WTC11 (cell line): ENCODE measurements at regions not wholly inside any gene's neighbourhood (a gene's known extent, or its start where the extent isn't known, plus 50 kb on each side); places are given as distances from the start of the nearest gene placed in this dataset.

Source experiments
- ATAC-seq: fragments of 200-7000 bp; cut with Tn5 transposase; 2 replicates; pipeline ENCODE4 v1.10.0; 2021; ENCODE audit warnings: mild to moderate bottlenecking, moderate library complexity
- CTCF ChIA-PET: fragments of 300-600 bp; sonication (Branson Sonifier 250); formaldehyde crosslinking; loops from one replicate; lab custom pipeline; 2021; ENCODE audit warnings: antibody characterized with exemption; lab: Charles Lee
- POLR2A ChIA-PET: fragments of 350-600 bp; sonication (Branson Sonifier 250); formaldehyde crosslinking; loops from one replicate; lab custom pipeline; 2021; ENCODE audit warnings: antibody characterized with exemption; lab: Charles Lee
- DNase-seq: peaks from one replicate; pipeline ENCODE4 v3.0.0; 2021; ENCODE audit warnings: low spot score
- H3K27ac Mint-ChIP-seq: 2 replicates; pipeline ENCODE4 v1.8.0; 2021; ENCODE audit warnings: mixed read lengths
- H3K27me3 Mint-ChIP-seq: 2 replicates; pipeline ENCODE4 v1.8.0; 2021; ENCODE audit warnings: low read depth, mild to moderate bottlenecking, moderate library complexity, mixed read lengths
- H3K36me3 Mint-ChIP-seq: 2 replicates; pipeline ENCODE4 v1.8.0; 2021; ENCODE audit warnings: mixed read lengths
- H3K4me1 Mint-ChIP-seq: 2 replicates; pipeline ENCODE4 v1.8.0; 2022; ENCODE audit warnings: mixed read lengths
- H3K4me3 Mint-ChIP-seq: 2 replicates; pipeline ENCODE4 v1.8.0; 2021; ENCODE audit warnings: mild to moderate bottlenecking, moderate library complexity, mixed read lengths
- H3K9me3 Mint-ChIP-seq: 2 replicates; pipeline ENCODE4 v1.8.0; 2021; ENCODE audit warnings: mixed read lengths
- AFF4 ChIP-seq: sonication (generic); formaldehyde crosslinking; IDR thresholded peaks from 2 replicates; pipeline ENCODE4 v1.8.1; 2023; ENCODE audit warnings: mild to moderate bottlenecking, missing genetic modification reagents, borderline replicate concordance
- CDX4 ChIP-seq: fragments of 250-450 bp; sonication (Bioruptor Pico); IDR thresholded peaks from 2 replicates; pipeline ENCODE4 v1.9.0; 2021; ENCODE audit warnings: moderate library complexity, mild to moderate bottlenecking, inconsistent platforms, borderline replicate concordance
- ETV6 ChIP-seq: sonication (generic); formaldehyde crosslinking; IDR thresholded peaks from 2 replicates; pipeline ENCODE4 v1.8.1; 2022; ENCODE audit warnings: mild to moderate bottlenecking, missing genetic modification reagents
- NFE2L1 ChIP-seq: sonication (generic); formaldehyde crosslinking; IDR thresholded peaks from 2 replicates; pipeline ENCODE4 v1.8.1; 2023; ENCODE audit warnings: missing genetic modification reagents
- NFYB ChIP-seq: sonication (generic); formaldehyde crosslinking; conservative IDR thresholded peaks from 2 replicates; pipeline ENCODE4 v1.8.0; 2022; ENCODE audit warnings: low read depth, missing genetic modification reagents
- NR1H2 ChIP-seq: sonication (generic); formaldehyde crosslinking; IDR thresholded peaks from 2 replicates; pipeline ENCODE4 v1.9.0; 2021; ENCODE audit warnings: mild to moderate bottlenecking, moderate library complexity, missing genetic modification reagents
- SOX15 ChIP-seq: fragments of 250-450 bp; sonication (Bioruptor Pico); IDR thresholded peaks from 2 replicates; pipeline ENCODE4 v1.9.0; 2021; ENCODE audit warnings: mild to moderate bottlenecking
- TCF7 ChIP-seq: sonication (generic); formaldehyde crosslinking; IDR thresholded peaks from 2 replicates; pipeline ENCODE4 v1.8.0; 2022; ENCODE audit warnings: mild to moderate bottlenecking, low read depth, missing genetic modification reagents, moderate library complexity
- USF1 ChIP-seq: sonication (generic); formaldehyde crosslinking; IDR thresholded peaks from 2 replicates; pipeline ENCODE4 v1.8.0; 2022; ENCODE audit warnings: mild to moderate bottlenecking, missing genetic modification reagents
- ZNF138 ChIP-seq: sonication (generic); formaldehyde crosslinking; conservative IDR thresholded peaks from 2 replicates; pipeline ENCODE4 v1.8.1; 2022; ENCODE audit warnings: mild to moderate bottlenecking, moderate library complexity, missing genetic modification reagents
- ZNF263 ChIP-seq: sonication (generic); formaldehyde crosslinking; IDR thresholded peaks from 2 replicates; pipeline ENCODE4 v1.8.1; 2022; ENCODE audit warnings: low read depth, mild to moderate bottlenecking, moderate library complexity, missing genetic modification reagents
- TF ChIP-seq, protein P1 (sequence below): fragments of 250-450 bp; sonication (Bioruptor Pico); IDR thresholded peaks from 2 replicates; pipeline ENCODE4 v1.9.0; 2021; ENCODE audit warnings: mild to moderate bottlenecking, borderline replicate concordance
- TF ChIP-seq, protein P2 (sequence below): fragments of 250-450 bp; sonication (Bioruptor Pico); conservative IDR thresholded peaks from 2 replicates; pipeline ENCODE4 v1.9.0; 2021; ENCODE audit warnings: mild to moderate bottlenecking
- TF ChIP-seq, protein P3 (sequence below): sonication (generic); formaldehyde crosslinking; conservative IDR thresholded peaks from 2 replicates; pipeline ENCODE4 v1.8.1; 2022; ENCODE audit warnings: mild to moderate bottlenecking, missing genetic modification reagents

DNA sequence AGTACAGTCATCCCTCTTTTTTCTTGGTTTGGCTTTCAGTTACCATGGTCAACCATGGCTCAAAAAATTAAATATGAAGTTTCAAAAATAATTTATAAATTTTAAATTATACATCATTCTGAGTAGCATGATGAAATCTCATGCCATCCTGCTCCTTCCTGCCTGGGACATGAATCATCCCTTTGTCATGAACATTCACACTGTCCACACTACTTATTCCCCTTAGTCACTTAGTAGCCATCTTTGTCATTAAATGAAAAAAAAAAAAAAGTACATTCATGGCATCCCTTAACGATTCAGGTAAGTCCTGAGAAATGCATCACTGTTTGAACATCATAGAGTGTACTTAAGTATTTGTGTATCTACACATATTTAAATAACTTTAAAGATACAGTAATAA, 1046.3 kb downstream of the ROBO2 start:
- TF ChIP-seq USF1 (CRISPR knock-in tag): no peak
- TF ChIP-seq, protein P1, sequence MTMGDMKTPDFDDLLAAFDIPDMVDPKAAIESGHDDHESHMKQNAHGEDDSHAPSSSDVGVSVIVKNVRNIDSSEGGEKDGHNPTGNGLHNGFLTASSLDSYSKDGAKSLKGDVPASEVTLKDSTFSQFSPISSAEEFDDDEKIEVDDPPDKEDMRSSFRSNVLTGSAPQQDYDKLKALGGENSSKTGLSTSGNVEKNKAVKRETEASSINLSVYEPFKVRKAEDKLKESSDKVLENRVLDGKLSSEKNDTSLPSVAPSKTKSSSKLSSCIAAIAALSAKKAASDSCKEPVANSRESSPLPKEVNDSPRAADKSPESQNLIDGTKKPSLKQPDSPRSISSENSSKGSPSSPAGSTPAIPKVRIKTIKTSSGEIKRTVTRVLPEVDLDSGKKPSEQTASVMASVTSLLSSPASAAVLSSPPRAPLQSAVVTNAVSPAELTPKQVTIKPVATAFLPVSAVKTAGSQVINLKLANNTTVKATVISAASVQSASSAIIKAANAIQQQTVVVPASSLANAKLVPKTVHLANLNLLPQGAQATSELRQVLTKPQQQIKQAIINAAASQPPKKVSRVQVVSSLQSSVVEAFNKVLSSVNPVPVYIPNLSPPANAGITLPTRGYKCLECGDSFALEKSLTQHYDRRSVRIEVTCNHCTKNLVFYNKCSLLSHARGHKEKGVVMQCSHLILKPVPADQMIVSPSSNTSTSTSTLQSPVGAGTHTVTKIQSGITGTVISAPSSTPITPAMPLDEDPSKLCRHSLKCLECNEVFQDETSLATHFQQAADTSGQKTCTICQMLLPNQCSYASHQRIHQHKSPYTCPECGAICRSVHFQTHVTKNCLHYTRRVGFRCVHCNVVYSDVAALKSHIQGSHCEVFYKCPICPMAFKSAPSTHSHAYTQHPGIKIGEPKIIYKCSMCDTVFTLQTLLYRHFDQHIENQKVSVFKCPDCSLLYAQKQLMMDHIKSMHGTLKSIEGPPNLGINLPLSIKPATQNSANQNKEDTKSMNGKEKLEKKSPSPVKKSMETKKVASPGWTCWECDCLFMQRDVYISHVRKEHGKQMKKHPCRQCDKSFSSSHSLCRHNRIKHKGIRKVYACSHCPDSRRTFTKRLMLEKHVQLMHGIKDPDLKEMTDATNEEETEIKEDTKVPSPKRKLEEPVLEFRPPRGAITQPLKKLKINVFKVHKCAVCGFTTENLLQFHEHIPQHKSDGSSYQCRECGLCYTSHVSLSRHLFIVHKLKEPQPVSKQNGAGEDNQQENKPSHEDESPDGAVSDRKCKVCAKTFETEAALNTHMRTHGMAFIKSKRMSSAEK (CRISPR knock-in tag): no peak
- TF ChIP-seq SOX15 (CRISPR knock-in tag): no peak
- no peak for TF ChIP-seq NFE2L1 (CRISPR knock-in tag)
- no peak for TF ChIP-seq TCF7 (CRISPR knock-in tag)
- no peak for TF ChIP-seq CDX4 (CRISPR knock-in tag)
- TF ChIP-seq, protein P2, sequence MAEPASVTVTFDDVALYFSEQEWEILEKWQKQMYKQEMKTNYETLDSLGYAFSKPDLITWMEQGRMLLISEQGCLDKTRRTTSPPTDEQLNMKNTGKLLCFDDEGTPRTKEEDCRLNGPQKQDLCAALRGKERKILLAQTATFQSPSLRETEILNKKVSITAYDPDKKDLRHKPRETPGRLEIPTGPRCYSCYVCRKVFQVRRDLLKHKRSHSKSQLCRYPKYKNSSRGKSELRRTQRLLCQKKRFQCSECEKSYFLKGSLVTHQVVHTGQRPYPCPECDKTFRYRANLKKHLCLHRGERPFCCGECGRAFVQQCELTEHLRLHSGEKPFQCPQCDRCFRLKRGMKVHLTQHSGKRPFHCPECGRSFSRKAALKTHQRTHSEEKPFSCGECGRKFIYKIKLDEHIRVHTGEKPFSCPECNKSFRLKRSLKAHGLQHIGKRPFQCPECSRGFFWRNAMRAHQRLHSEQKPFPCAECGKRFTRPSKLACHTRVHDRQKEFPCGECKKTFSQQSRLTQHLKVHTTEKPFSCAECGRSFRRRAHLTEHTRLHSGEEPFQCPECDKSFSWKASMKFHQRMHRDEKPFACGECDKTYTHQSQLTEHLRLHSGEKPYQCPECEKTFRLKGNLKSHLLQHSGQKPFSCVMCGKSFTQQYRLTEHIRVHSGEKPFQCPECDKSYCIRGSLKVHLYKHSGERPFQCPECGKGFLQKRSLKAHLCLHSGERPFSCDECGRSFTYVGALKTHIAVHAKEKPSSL (CRISPR knock-in tag): no peak
- TF ChIP-seq ETV6: no peak
- TF ChIP-seq NR1H2 (CRISPR knock-in tag): no peak
- no peak for TF ChIP-seq ZNF138 (CRISPR knock-in tag)
- no peak for TF ChIP-seq ZNF263 (CRISPR knock-in tag)
- TF ChIP-seq, protein P3, sequence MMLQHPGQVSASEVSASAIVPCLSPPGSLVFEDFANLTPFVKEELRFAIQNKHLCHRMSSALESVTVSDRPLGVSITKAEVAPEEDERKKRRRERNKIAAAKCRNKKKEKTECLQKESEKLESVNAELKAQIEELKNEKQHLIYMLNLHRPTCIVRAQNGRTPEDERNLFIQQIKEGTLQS (CRISPR knock-in tag): no peak
- no peak for TF ChIP-seq AFF4 (CRISPR knock-in tag)
- TF ChIP-seq NFYB (CRISPR knock-in tag): no peak
- Mint-ChIP-seq H3K4me3 (no peak overlapping the region), H3K27ac (no peak overlapping the region), H3K36me3 (no peaks in the 10 kb centered on the region; the same call in 1 of the 2 replicates), H3K27me3 (no peaks in the 10 kb centered on the region), H3K9me3 (peaks cover 5% of the 10 kb centered on the region), H3K4me1 (no peaks in the 10 kb centered on the region)
- CTCF ChIA-PET: no interaction called here
- ATAC-seq (no peak), DNase-seq (no peak)
- POLR2A ChIA-PET: no interaction called here
